ENCODE measurements at regions not wholly inside any gene's neighbourhood (a gene's known extent, or its start where the extent isn't known, plus 50 kb on each side); places are given as distances from the start of the nearest gene placed in this dataset.

GRCh38 chr4:152047451-152047850 is 286.6 kb upstream of the GATB start:
- TF ChIP-seq FOXA1 (IDR thresholded peaks at IDR 0.05) = no peak
- TF ChIP-seq ELF4 (IDR thresholded peaks at IDR 0.05) = no peak
- TF ChIP-seq FOXK2 (IDR thresholded peaks at IDR 0.05) = no peak
- TF ChIP-seq ARNT (IDR thresholded peaks at IDR 0.05) = no peak
- TF ChIP-seq HDGF (IDR thresholded peaks at IDR 0.05; ENCODE audit: borderline replicate concordance) = no peak
- no peak for TF ChIP-seq SUZ12 (IDR thresholded peaks at IDR 0.05)
- TF ChIP-seq SP1 (IDR thresholded peaks at IDR 0.05) = no peak
- no peak for TF ChIP-seq ZNF384 (IDR thresholded peaks at IDR 0.05)
- TF ChIP-seq BHLHE40 (IDR thresholded peaks at IDR 0.05; ENCODE audit: borderline replicate concordance) = no peak
- no peak for TF ChIP-seq CTBP1 (IDR thresholded peaks at IDR 0.05; ENCODE audit: borderline replicate concordance)
- ChIA-PET CTCF (interaction anchor here (0.6 to 0.9 kb wide), 3 partner anchors 123 to 350 kb away, joined by 3 to 5 read pairs (median 4); no protein-coding TSS in a partner anchor), POLR2A (no interaction called here)
- no peak for DNase-seq (ENCODE audit: extremely low spot score)

DNA sequence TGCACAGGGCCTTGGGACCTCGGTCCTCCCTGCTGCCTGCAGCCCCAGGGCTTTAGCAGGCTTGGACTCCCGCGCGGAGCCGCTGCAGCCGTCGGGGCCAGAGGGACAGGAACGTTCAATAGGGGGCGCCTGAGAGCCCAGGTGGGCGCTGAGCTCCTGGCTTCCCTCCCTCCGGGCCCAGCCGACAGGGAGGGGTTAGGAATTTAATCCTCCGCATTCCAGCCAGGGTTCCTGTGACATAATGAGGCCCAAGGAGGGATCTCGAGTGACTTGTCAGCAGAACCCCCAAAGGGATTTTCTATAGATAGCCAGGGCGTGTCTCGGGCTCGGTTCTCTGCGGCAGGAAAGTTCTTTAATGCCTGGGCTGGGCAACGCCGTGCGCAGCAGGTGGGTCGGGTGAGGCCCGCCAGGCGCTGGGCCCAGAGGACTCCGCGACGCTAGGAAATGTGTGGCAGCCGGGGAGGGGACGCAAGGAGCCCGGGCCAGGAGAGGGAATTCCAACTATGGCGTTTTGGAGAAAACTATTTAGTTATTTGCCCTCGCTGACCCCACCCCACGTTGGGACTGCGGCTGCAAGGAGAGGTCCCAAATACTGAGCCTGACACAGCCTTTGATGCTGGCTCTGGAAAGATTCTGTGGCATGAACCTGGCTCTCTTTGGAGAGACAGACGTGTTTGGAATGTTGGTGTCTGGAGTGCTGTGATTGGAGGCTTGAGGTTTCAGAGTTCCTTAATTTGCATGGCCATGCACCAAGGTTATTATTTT is 285.2 kb upstream of the GATB start:
- TF ChIP-seq SUZ12 (IDR thresholded peaks at IDR 0.05) (no peak), L3MBTL2 (conservative IDR thresholded peaks at IDR 0.05) (peak; percentile 83)
- DNase-seq (ENCODE audit: extremely low spot score) = peak; percentile 84
- ChIA-PET POLR2A (no interaction called here), CTCF (interaction anchor here (0.6 to 1.2 kb wide), 7 partner anchors 15 to 741 kb away, joined by 3 to 9 read pairs (median 4); no protein-coding TSS in a partner anchor)

DNA sequence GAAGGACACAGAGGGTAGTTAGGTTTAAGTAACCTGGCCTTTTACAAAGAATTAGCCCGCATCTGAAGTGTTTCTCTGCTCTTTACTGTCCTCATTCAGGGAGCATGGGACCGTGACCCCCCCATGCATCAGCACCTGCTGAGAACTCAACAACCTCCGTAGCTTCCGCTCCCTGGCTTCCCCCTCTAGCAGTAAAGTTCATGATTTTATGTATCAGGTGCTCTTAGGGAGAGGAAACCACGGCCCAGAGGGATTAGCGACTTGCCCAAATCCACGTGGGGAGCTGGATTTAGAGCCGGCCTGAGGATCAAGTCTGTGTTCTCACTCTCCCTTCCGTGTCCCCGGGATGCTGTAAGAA is 284.6 kb upstream of the GATB start:
- TF ChIP-seq FOXM1 (IDR thresholded peaks at IDR 0.05; ENCODE audit: borderline replicate concordance) (no peak), NFRKB (IDR thresholded peaks at IDR 0.05) (no peak), ELF4 (IDR thresholded peaks at IDR 0.05) (no peak), L3MBTL2 (conservative IDR thresholded peaks at IDR 0.05) (no peak)
- POLR2A ChIA-PET = no interaction called here
- no peak for DNase-seq (ENCODE audit: extremely low spot score)
- CTCF ChIA-PET = interaction anchor here (0.5 to 1.2 kb wide), 6 partner anchors 15 to 741 kb away, joined by 3 to 9 read pairs (median 4); no protein-coding TSS in a partner anchor

DNA sequence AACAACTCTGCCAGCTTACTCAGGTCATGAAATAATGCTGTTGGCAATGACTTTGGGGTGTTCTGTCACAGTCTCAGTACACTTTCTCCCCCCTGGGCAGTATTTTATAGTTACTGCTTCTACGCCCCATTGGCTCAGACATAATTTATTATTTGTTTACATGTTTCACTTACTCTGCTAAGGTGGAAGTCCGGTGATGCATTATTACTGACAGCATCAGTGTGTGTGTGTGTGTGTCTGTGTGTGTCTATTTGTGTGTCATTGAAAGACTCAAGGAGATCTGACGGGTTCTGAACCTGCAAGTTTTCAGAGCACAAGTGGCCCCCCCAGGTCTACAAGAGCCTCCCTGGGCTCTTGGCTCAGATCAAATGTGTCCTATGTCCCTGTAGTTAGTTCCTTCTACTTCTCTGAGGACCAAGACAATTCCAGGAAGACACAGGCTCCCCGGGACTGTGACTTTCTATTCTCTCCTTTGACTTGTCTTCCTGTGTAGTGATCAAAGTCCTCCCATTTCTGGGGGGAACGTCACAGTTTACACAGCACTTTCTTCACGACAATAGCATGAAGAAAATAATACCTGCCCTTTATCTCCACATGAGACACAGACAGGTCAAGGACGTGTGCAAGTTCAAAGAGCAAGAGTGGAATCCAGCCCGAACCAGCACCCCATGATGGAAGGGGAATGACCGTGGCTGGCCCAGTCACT is 283.7 kb upstream of the GATB start:
- ChIA-PET CTCF (no interaction called here), POLR2A (no interaction called here)
- TF ChIP-seq BHLHE40 (IDR thresholded peaks at IDR 0.05; ENCODE audit: borderline replicate concordance) (no peak), CTBP1 (IDR thresholded peaks at IDR 0.05; ENCODE audit: borderline replicate concordance) (no peak), NFRKB (IDR thresholded peaks at IDR 0.05) (no peak), ARNT (IDR thresholded peaks at IDR 0.05) (no peak), FOXM1 (IDR thresholded peaks at IDR 0.05; ENCODE audit: borderline replicate concordance) (no peak), LEF1 (IDR thresholded peaks at IDR 0.05; ENCODE audit: borderline replicate concordance) (no peak), SUZ12 (IDR thresholded peaks at IDR 0.05) (no peak), PKNOX1 (IDR thresholded peaks at IDR 0.05) (peak; percentile 60)
- DNase-seq (ENCODE audit: extremely low spot score) = no peak

DNA sequence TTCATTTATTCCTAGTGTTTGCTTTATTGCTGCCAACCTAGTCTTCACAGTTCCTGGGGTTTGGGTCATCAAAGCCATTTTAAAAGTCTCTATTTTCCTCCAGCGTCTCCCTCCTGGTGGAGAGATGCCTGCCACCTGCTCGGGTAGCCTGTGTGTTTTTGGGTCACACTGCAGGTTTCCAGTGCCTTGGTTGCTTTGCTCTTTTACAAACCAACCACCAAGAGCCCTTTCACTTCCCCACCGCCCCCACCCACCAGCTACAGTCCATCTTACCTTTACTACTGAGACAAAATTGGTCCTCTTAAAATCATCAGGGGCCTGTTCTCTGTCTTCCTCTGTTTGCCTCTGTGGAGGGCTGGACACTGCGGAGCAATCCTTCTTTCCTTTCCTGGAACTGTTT is 280.5 kb upstream of the GATB start:
- ChIA-PET CTCF (no interaction called here), POLR2A (no interaction called here)
- TF ChIP-seq HDGF (IDR thresholded peaks at IDR 0.05; ENCODE audit: borderline replicate concordance) (no peak), ZNF384 (IDR thresholded peaks at IDR 0.05) (no peak), LEF1 (IDR thresholded peaks at IDR 0.05; ENCODE audit: borderline replicate concordance) (no peak), FOXM1 (IDR thresholded peaks at IDR 0.05; ENCODE audit: borderline replicate concordance) (no peak), ELF4 (IDR thresholded peaks at IDR 0.05) (no peak), TARDBP (IDR thresholded peaks at IDR 0.05) (no peak)
- DNase-seq (ENCODE audit: extremely low spot score) = no peak

DNA sequence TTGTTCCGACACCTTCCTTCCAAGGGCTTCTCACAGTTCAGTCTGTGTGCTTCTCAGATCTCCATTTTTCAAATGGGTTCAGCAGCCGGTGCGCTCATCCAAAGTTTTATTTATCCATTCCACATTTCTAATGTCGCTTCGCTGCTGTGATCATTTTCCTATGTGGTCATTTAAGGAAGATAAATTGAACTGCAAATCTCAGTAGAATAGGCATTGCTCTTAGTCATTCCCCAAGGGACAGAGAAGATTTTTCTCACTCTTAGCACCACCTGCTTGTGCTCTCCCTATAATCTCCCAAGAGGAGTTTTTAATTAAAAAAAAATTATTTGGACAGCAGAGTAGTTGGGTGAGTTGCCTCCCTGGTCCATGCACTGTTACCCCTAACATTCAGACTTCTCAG is 278.9 kb upstream of the GATB start:
- CTCF ChIA-PET = no interaction called here
- TF ChIP-seq FOXA1 (IDR thresholded peaks at IDR 0.05) (no peak), CTBP1 (IDR thresholded peaks at IDR 0.05; ENCODE audit: borderline replicate concordance) (no peak), LEF1 (IDR thresholded peaks at IDR 0.05; ENCODE audit: borderline replicate concordance) (no peak), SUZ12 (IDR thresholded peaks at IDR 0.05) (no peak), ZNF384 (IDR thresholded peaks at IDR 0.05) (no peak), BHLHE40 (IDR thresholded peaks at IDR 0.05; ENCODE audit: borderline replicate concordance) (no peak), HDGF (IDR thresholded peaks at IDR 0.05; ENCODE audit: borderline replicate concordance) (no peak), FOXM1 (IDR thresholded peaks at IDR 0.05; ENCODE audit: borderline replicate concordance) (no peak), FOXK2 (IDR thresholded peaks at IDR 0.05) (no peak)
- no peak for DNase-seq (ENCODE audit: extremely low spot score)
- POLR2A ChIA-PET = no interaction called here

DNA sequence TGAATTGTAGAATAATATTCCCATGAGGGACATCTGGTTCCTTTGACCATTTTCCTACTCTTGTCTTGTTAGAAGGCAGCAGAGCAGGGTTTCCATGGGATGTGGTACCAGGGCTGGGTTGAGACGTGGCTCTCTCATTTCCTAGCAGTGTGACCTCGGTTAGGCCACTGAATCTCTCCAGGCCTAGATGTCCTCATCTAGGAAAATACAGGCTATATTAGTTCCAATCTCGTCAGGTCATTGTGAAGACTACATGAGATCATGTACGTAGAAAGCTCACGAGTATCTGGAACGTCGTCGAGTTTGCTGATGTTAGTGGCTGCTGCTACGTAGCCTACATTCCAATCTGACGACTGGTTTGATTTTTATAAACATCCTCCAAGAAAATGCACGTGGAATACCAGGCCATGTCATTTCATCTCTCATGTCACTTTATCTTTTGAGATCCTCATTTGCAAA is 278.2 kb upstream of the GATB start:
- ChIA-PET POLR2A (no interaction called here), CTCF (no interaction called here)
- TF ChIP-seq ARNT (IDR thresholded peaks at IDR 0.05) (no peak), PKNOX1 (IDR thresholded peaks at IDR 0.05) (no peak), NFRKB (IDR thresholded peaks at IDR 0.05) (no peak), TARDBP (IDR thresholded peaks at IDR 0.05) (no peak), FOXK2 (IDR thresholded peaks at IDR 0.05) (no peak), BHLHE40 (IDR thresholded peaks at IDR 0.05; ENCODE audit: borderline replicate concordance) (no peak), FOXA1 (IDR thresholded peaks at IDR 0.05) (no peak), SUZ12 (IDR thresholded peaks at IDR 0.05) (no peak), L3MBTL2 (conservative IDR thresholded peaks at IDR 0.05) (no peak), FOXM1 (IDR thresholded peaks at IDR 0.05; ENCODE audit: borderline replicate concordance) (no peak), CTBP1 (IDR thresholded peaks at IDR 0.05; ENCODE audit: borderline replicate concordance) (no peak), ZNF384 (IDR thresholded peaks at IDR 0.05) (no peak), ELF4 (IDR thresholded peaks at IDR 0.05) (no peak), SP1 (IDR thresholded peaks at IDR 0.05) (no peak), HDGF (IDR thresholded peaks at IDR 0.05; ENCODE audit: borderline replicate concordance) (no peak), LEF1 (IDR thresholded peaks at IDR 0.05; ENCODE audit: borderline replicate concordance) (no peak)
- no peak for DNase-seq (ENCODE audit: extremely low spot score)
